GM23338 (cell line): ENCODE measurements at regions not wholly inside any gene's neighbourhood (a gene's known extent, or its start where the extent isn't known, plus 50 kb on each side); places are given as distances from the start of the nearest gene placed in this dataset.

Experiments
- ATAC-seq: fragments of 200-7000 bp; cut with Tn5 transposase; 3 replicates; pipeline ENCODE4 v1.9.1; 2020
- DNase-seq: peaks from one replicate; pipeline ENCODE4 v3.0.0-alpha.2; 2015; ENCODE audit warnings: low spot score
- H2AFZ ChIP-seq: fragments of 200-600 bp; sonication (generic); 2 replicates; pipeline ENCODE4 v1.8.0; 2016; ENCODE audit warnings: antibody characterized with exemption, mild to moderate bottlenecking, moderate library complexity
- H3F3A ChIP-seq: fragments of 200-600 bp; sonication (generic); replicated peaks from 2 replicates; pipeline ENCODE4 v1.8.0; 2017; ENCODE audit warnings: antibody characterized with exemption, mixed run types, low read depth
- H3K27ac ChIP-seq: fragments of 200-600 bp; sonication (generic); 2 replicates; pipeline ENCODE4 v1.6.1; 2016; ENCODE audit warnings: low read depth
- H3K27me3 ChIP-seq: fragments of 200-600 bp; sonication (generic); 2 replicates; pipeline ENCODE4 v1.8.0; 2016; ENCODE audit warnings: mild to moderate bottlenecking, mixed run types, moderate library complexity; ENCODE audit not compliant: insufficient read depth
- H3K36me3 ChIP-seq: fragments of 200-600 bp; sonication (generic); 2 replicates; pipeline ENCODE4 v1.8.0; 2016; ENCODE audit warnings: mild to moderate bottlenecking; ENCODE audit not compliant: insufficient read depth
- H3K4me1 ChIP-seq: fragments of 200-600 bp; sonication (generic); 2 replicates; pipeline ENCODE4 v1.8.0; 2016; ENCODE audit warnings: mild to moderate bottlenecking, moderate library complexity; ENCODE audit not compliant: insufficient read depth
- H3K4me2 ChIP-seq: fragments of 200-600 bp; sonication (generic); 2 replicates; pipeline ENCODE4 v1.7.1; 2017; ENCODE audit warnings: mixed run types
- H3K4me3 ChIP-seq: fragments of 200-600 bp; sonication (generic); 2 replicates; pipeline ENCODE4 v1.6.1; 2016; ENCODE audit warnings: mixed run types
- H3K79me2 ChIP-seq: fragments of 200-600 bp; sonication (generic); replicated peaks from 2 replicates; pipeline ENCODE4 v1.8.0; 2017; ENCODE audit warnings: mild to moderate bottlenecking; ENCODE audit not compliant: insufficient read depth
- H3K9me2 ChIP-seq: fragments of 200-600 bp; sonication (generic); 2 replicates; pipeline ENCODE4 v1.8.0; 2017; ENCODE audit not compliant: insufficient read depth
- H4K20me1 ChIP-seq: fragments of 200-600 bp; sonication (generic); replicated peaks from 2 replicates; pipeline ENCODE4 v1.8.0; 2017; ENCODE audit warnings: mild to moderate bottlenecking; ENCODE audit not compliant: insufficient read depth
- H3K27ac Mint-ChIP-seq: 2 replicates; pipeline ENCODE4 v1.8.0; 2020; ENCODE audit warnings: inconsistent platforms, mild to moderate bottlenecking, moderate library complexity, mixed read lengths
- H3K27me3 Mint-ChIP-seq: 3 replicates; pipeline ENCODE4 v1.8.0; 2022; ENCODE audit warnings: low read depth, mild to moderate bottlenecking, moderate library complexity, mixed read lengths, inconsistent platforms; ENCODE audit not compliant: insufficient read depth, poor library complexity
- H3K36me3 Mint-ChIP-seq: 3 replicates; pipeline ENCODE4 v1.8.0; 2021; ENCODE audit warnings: low read depth, mild to moderate bottlenecking, inconsistent platforms, moderate library complexity, mixed read lengths
- H3K4me1 Mint-ChIP-seq: 3 replicates; pipeline ENCODE4 v1.8.0; 2020; ENCODE audit warnings: mild to moderate bottlenecking, inconsistent platforms, mixed read lengths
- H3K4me3 Mint-ChIP-seq: 3 replicates; pipeline ENCODE4 v1.8.0; 2021; ENCODE audit warnings: moderate library complexity, mild to moderate bottlenecking, inconsistent platforms, mixed read lengths
- H3K9me3 Mint-ChIP-seq: 3 replicates; pipeline ENCODE4 v1.8.0; 2020; ENCODE audit warnings: moderate library complexity, mild to moderate bottlenecking, inconsistent platforms, mixed read lengths
- CREB1 ChIP-seq: fragments of 250-450 bp; sonication (Bioruptor Pico); IDR thresholded peaks from 2 replicates; pipeline ENCODE4 v1.5.0; 2020; ENCODE audit warnings: low read depth, mild to moderate bottlenecking, moderate library complexity
- CTCF ChIP-seq, 2 experiments: fragments of 200-600 bp in 1 of 2; sonication (generic) in 1 of 2; conservative IDR thresholded peaks; 2 replicates each; pipeline versions ENCODE4 v1.5.1 to v1.6.1; 2016 to 2017; ENCODE audit warnings: antibody characterized with exemption in 2 of 2, low read depth in 2 of 2, mild to moderate bottlenecking in 2 of 2, moderate library complexity in 1 of 2
- ETS1 ChIP-seq: IDR thresholded peaks from 2 replicates; pipeline ENCODE4 v1.6.1; 2016; ENCODE audit warnings: antibody characterized with exemption
- EZH2 ChIP-seq: fragments of 200-600 bp; sonication (generic); IDR thresholded peaks from one replicate; pipeline ENCODE4 v1.8.0; 2017; ENCODE audit warnings: antibody characterized with exemption, mild to moderate bottlenecking, low read depth; ENCODE audit not compliant: unreplicated experiment
- EZH2phosphoT487 ChIP-seq: fragments of 200-600 bp; sonication (generic); IDR thresholded peaks from one replicate; pipeline ENCODE4 v1.8.1; 2018; ENCODE audit warnings: antibody characterized with exemption; ENCODE audit not compliant: unreplicated experiment
- JUNB ChIP-seq: IDR thresholded peaks from one replicate; pipeline ENCODE4 v1.6.1; 2016; ENCODE audit warnings: antibody characterized with exemption; ENCODE audit not compliant: unreplicated experiment
- NANOG ChIP-seq: IDR thresholded peaks from 2 replicates; pipeline ENCODE4 v1.6.1; 2016; ENCODE audit warnings: antibody characterized with exemption, borderline replicate concordance
- POLR2AphosphoS5 ChIP-seq: IDR thresholded peaks from 2 replicates; pipeline ENCODE4 v1.6.1; 2016; ENCODE audit warnings: antibody characterized with exemption, low read depth
- REST ChIP-seq: IDR thresholded peaks from one replicate; pipeline ENCODE4 v1.6.1; 2018; ENCODE audit warnings: antibody characterized with exemption; ENCODE audit not compliant: unreplicated experiment
- STAT1 ChIP-seq: IDR thresholded peaks from one replicate; pipeline ENCODE4 v1.6.1; 2016; ENCODE audit warnings: antibody characterized with exemption; ENCODE audit not compliant: unreplicated experiment
- ZNF114 ChIP-seq: fragments of 250-450 bp; sonication (Bioruptor Pico); IDR thresholded peaks from 2 replicates; pipeline ENCODE4 v1.5.0; 2020; ENCODE audit warnings: mild to moderate bottlenecking, moderate library complexity
- ZNF331 ChIP-seq: fragments of 250-450 bp; sonication (Bioruptor Pico); IDR thresholded peaks from 2 replicates; pipeline ENCODE4 v1.5.0; 2020; ENCODE audit warnings: low read depth, mild to moderate bottlenecking, moderate library complexity
- ZNF462 ChIP-seq: fragments of 250-450 bp; sonication (Bioruptor Pico); IDR thresholded peaks from 2 replicates; pipeline ENCODE4 v1.5.0; 2020; ENCODE audit warnings: mild to moderate bottlenecking, moderate library complexity

GRCh38 chr3:104672331-104672730, 694.4 kb upstream of the ALCAM start:
- no peaks in the 10 kb centered on the region for H4K20me1 ChIP-seq
- no peaks in the 10 kb centered on the region for H3K79me2 ChIP-seq
- H3K9me2 ChIP-seq = no peaks in the 10 kb centered on the region
- ATAC-seq (no peak), DNase-seq (no peak)
- no peaks in the 10 kb centered on the region for H3K4me1 Mint-ChIP-seq
- H3K36me3 Mint-ChIP-seq = peaks cover 4% of the 10 kb centered on the region; the same call in 1 of the 3 replicates
- H3K4me3 Mint-ChIP-seq = no peak overlapping the region
- no peak overlapping the region for H3K4me2 ChIP-seq
- H3F3A ChIP-seq = no peaks in the 10 kb centered on the region
- peaks cover 2% of the 10 kb centered on the region for H3K27me3 Mint-ChIP-seq
- H3K4me3 ChIP-seq = no peak overlapping the region
- no peak for TF ChIP-seq EZH2phosphoT487
- no peak for TF ChIP-seq ZNF331
- TF ChIP-seq POLR2AphosphoS5 = no peak
- no peak for TF ChIP-seq ZNF114 (CRISPR knock-in tag)
- TF ChIP-seq REST = no peak
- no peak for TF ChIP-seq CTCF (conservative IDR thresholded peaks at IDR 0.05; ENCODE audit: low read depth in 2 of 2)
- TF ChIP-seq STAT1 = no peak
- no peak for TF ChIP-seq NANOG
- no peak for TF ChIP-seq ZNF462
- TF ChIP-seq EZH2 = no peak
- no peak for TF ChIP-seq ETS1
- TF ChIP-seq JUNB = no peak
- no peak for TF ChIP-seq CREB1 (CRISPR knock-in tag)
- H3K27ac Mint-ChIP-seq = no peak overlapping the region
- H3K4me1 ChIP-seq = no peaks in the 10 kb centered on the region
- no peak overlapping the region for H3K27ac ChIP-seq
- peaks cover 7% of the 10 kb centered on the region; the same call in 1 of the 3 replicates for H3K9me3 Mint-ChIP-seq
- H3K27me3 ChIP-seq = no peaks in the 10 kb centered on the region
- H2AFZ ChIP-seq = no peak overlapping the region
- H3K36me3 ChIP-seq = no peaks in the 10 kb centered on the region
